HepG2 (cell line): ENCODE measurements at regions not wholly inside any gene's neighbourhood (a gene's known extent, or its start where the extent isn't known, plus 50 kb on each side); places are given as distances from the start of the nearest gene placed in this dataset.

ENCODE experiments used
- FOXP4 ChIP-seq: sonication (generic); formaldehyde crosslinking; IDR thresholded peaks from 2 replicates; pipeline ENCODE4 v1.4.0; 2020; ENCODE audit warnings: missing genetic modification reagents
- GTF2F1 ChIP-seq: fragments of 150-350 bp; IDR thresholded peaks from 2 replicates; pipeline ENCODE4 v1.6.1; 2014; ENCODE audit warnings: low read length
- POLR2A ChIP-seq, 2 experiments: IDR thresholded peaks; 2 replicates each; pipeline ENCODE4 v1.6.1; 2011; ENCODE audit warnings: low read depth in 2 of 2, low read length in 2 of 2, mild to moderate bottlenecking in 1 of 2, moderate library complexity in 1 of 2; ENCODE audit not compliant: insufficient read depth in 1 of 2
- RBM22 ChIP-seq: fragments of 200-400 bp; formaldehyde crosslinking; optimal IDR thresholded peaks from 2 replicates; pipeline ENCODE3; 2017; ENCODE audit warnings: mild to moderate bottlenecking, low read length, moderate library complexity
- REST ChIP-seq, 2 experiments: IDR thresholded peaks; 2 replicates each; pipeline ENCODE4 v1.6.1; 2011 to 2012; ENCODE audit warnings: low read length in 2 of 2, borderline replicate concordance in 1 of 2, low read depth in 1 of 2, mild to moderate bottlenecking in 1 of 2, moderate library complexity in 1 of 2
- SMAD1 ChIP-seq: sonication (generic); formaldehyde crosslinking; IDR thresholded peaks from 2 replicates; pipeline ENCODE4 v1.4.0; 2020; ENCODE audit warnings: missing genetic modification reagents, low read depth, mild to moderate bottlenecking, borderline replicate concordance
- ZMYM4 ChIP-seq: sonication (generic); formaldehyde crosslinking; IDR thresholded peaks from 2 replicates; pipeline ENCODE4 v1.8.1; 2023; ENCODE audit warnings: mild to moderate bottlenecking, missing genetic modification reagents
- ZNF749 ChIP-seq: sonication (generic); formaldehyde crosslinking; IDR thresholded peaks from 2 replicates; pipeline ENCODE4 v1.8.0; 2022; ENCODE audit warnings: mild to moderate bottlenecking, missing genetic modification reagents, moderate library complexity, borderline replicate concordance
- TF ChIP-seq, protein P1 (sequence below): sonication (generic); formaldehyde crosslinking; IDR thresholded peaks from 2 replicates; pipeline ENCODE4 v1.5.0; 2020; ENCODE audit warnings: mild to moderate bottlenecking, missing genetic modification reagents, moderate library complexity

DNA sequence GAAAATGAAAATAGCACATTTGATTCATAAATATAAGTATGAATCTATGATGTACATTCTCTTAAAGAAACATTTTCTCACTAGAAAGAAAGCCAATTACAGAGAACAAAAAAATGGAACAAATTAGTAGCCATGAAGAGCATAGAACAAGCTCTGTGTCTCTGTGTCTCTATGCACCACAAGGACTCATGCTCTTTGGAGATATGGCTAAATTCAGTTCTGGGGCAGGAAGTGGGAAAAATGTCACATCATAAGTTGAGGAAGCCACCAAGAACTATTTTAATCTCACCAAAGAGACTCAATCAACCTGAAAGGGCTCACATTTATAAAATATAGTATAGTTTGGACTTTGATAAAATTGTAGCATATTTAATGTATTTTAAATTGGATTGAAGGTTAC, 1259.8 kb upstream of the GJE1 start:
- no peak for TF ChIP-seq POLR2A (IDR thresholded peaks at IDR 0.05; ENCODE audit: insufficient read depth in 1 of 2, low read depth in 2 of 2, low read length in 2 of 2)
- no peak for TF ChIP-seq FOXP4 (CRISPR knock-in tag)
- no peak for TF ChIP-seq ZNF749
- no peak for TF ChIP-seq RBM22
- TF ChIP-seq, protein P1, sequence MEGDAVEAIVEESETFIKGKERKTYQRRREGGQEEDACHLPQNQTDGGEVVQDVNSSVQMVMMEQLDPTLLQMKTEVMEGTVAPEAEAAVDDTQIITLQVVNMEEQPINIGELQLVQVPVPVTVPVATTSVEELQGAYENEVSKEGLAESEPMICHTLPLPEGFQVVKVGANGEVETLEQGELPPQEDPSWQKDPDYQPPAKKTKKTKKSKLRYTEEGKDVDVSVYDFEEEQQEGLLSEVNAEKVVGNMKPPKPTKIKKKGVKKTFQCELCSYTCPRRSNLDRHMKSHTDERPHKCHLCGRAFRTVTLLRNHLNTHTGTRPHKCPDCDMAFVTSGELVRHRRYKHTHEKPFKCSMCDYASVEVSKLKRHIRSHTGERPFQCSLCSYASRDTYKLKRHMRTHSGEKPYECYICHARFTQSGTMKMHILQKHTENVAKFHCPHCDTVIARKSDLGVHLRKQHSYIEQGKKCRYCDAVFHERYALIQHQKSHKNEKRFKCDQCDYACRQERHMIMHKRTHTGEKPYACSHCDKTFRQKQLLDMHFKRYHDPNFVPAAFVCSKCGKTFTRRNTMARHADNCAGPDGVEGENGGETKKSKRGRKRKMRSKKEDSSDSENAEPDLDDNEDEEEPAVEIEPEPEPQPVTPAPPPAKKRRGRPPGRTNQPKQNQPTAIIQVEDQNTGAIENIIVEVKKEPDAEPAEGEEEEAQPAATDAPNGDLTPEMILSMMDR (CRISPR knock-in tag): no peak
- no peak for TF ChIP-seq SMAD1 (CRISPR knock-in tag)
- TF ChIP-seq REST (IDR thresholded peaks at IDR 0.05; ENCODE audit: borderline replicate concordance in 1 of 2, low read depth in 1 of 2, low read length in 2 of 2): no peak
- no peak for TF ChIP-seq ZMYM4
- TF ChIP-seq GTF2F1: no peak
